ENCODE measurements at regions not wholly inside any gene's neighbourhood (a gene's known extent, or its start where the extent isn't known, plus 50 kb on each side); places are given as distances from the start of the nearest gene placed in this dataset.

- TF ChIP-seq CTCF (IDR thresholded peaks at IDR 0.05; ENCODE audit: low read length) = no peak
- no peak for TF ChIP-seq EZH2 (IDR thresholded peaks at IDR 0.05; ENCODE audit: borderline replicate concordance, low read length)
Measured at GRCh38 chr2:196466581-196466980, 172.9 kb upstream of the CCDC150 start.

Measured in OCI-LY1 (cell line).